K562 (cell line): ENCODE measurements at regions not wholly inside any gene's neighbourhood (a gene's known extent, or its start where the extent isn't known, plus 50 kb on each side); places are given as distances from the start of the nearest gene placed in this dataset.

Experiments
- ARNT ChIP-seq, 2 experiments: fragments of 450-650 bp; IDR thresholded peaks; 2 replicates each; pipeline ENCODE4 v1.6.1; 2016; ENCODE audit warnings: mild to moderate bottlenecking in 1 of 2
- DDX20 ChIP-seq: fragments of 450-650 bp; IDR thresholded peaks from 2 replicates; pipeline ENCODE4 v1.6.1; 2016; ENCODE audit warnings: missing genetic modification characterization, low read depth, mild to moderate bottlenecking, missing compliant biosample characterization, moderate library complexity
- ELF2 ChIP-seq: fragments of 250-450 bp; sonication (Bioruptor Pico); IDR thresholded peaks from 2 replicates; pipeline ENCODE4 v1.5.0; 2021; ENCODE audit warnings: mild to moderate bottlenecking
- ETV5 ChIP-seq: sonication (generic); formaldehyde crosslinking; IDR thresholded peaks from 2 replicates; pipeline ENCODE4 v1.4.0; 2020; ENCODE audit warnings: low read depth, mild to moderate bottlenecking, missing genetic modification reagents
- HLTF ChIP-seq: fragments of 450-650 bp; IDR thresholded peaks from 2 replicates; pipeline ENCODE4 v1.6.1; 2016
- KLF10 ChIP-seq: fragments of 250-450 bp; sonication (Bioruptor Pico); IDR thresholded peaks from 2 replicates; pipeline ENCODE4 v1.6.1; 2021; ENCODE audit warnings: matching md5 sums
- KLF16 ChIP-seq: IDR thresholded peaks from 2 replicates; pipeline ENCODE4 v1.6.1; 2016; ENCODE audit warnings: antibody characterized with exemption
- MECOM ChIP-seq: fragments of 250-450 bp; sonication (Bioruptor Pico); IDR thresholded peaks from 2 replicates; pipeline ENCODE4 v1.8.0; 2022; ENCODE audit warnings: inconsistent platforms
- NEUROD1 ChIP-seq: fragments of 150-350 bp; IDR thresholded peaks from 2 replicates; pipeline ENCODE4 v1.6.1; 2014; ENCODE audit warnings: borderline replicate concordance, low read length, low read depth; ENCODE audit not compliant: partially characterized antibody
- NFYB ChIP-seq: IDR thresholded peaks from 2 replicates; pipeline ENCODE4 v1.6.1; 2011; ENCODE audit warnings: mild to moderate bottlenecking, moderate library complexity; ENCODE audit not compliant: insufficient read length; ENCODE audit errors: extremely low read depth
- NR3C1 ChIP-seq: sonication (generic); formaldehyde crosslinking; IDR thresholded peaks from 2 replicates; pipeline ENCODE4 v1.8.1; 2022; ENCODE audit warnings: missing genetic modification reagents
- TOE1 ChIP-seq, 2 experiments: fragments of 450-650 bp in 1 of 2; sonication (generic) in 1 of 2; formaldehyde crosslinking in 1 of 2; IDR thresholded peaks; 2 replicates each; pipeline versions ENCODE4 v1.7.1 to v1.8.0; 2016 to 2022; ENCODE audit warnings: borderline replicate concordance in 2 of 2, mild to moderate bottlenecking in 2 of 2, antibody characterized with exemption in 1 of 2, inconsistent platforms in 1 of 2, low read depth in 1 of 2, missing genetic modification reagents in 1 of 2, moderate library complexity in 1 of 2
- ZNF232 ChIP-seq: sonication (generic); formaldehyde crosslinking; IDR thresholded peaks from 2 replicates; pipeline ENCODE4 v1.8.0; 2022; ENCODE audit warnings: mild to moderate bottlenecking, missing genetic modification reagents
- TF ChIP-seq, protein P1 (sequence below): fragments of 250-450 bp; sonication (Bioruptor Pico); IDR thresholded peaks from 2 replicates; pipeline ENCODE4 v1.4.0; 2020
- TF ChIP-seq, protein P2 (sequence below): fragments of 450-650 bp; formaldehyde crosslinking; IDR thresholded peaks from 2 replicates; pipeline ENCODE4 v1.4.0; 2022; ENCODE audit warnings: missing genetic modification characterization
- TF ChIP-seq, protein P3 (sequence below): sonication (generic); formaldehyde crosslinking; IDR thresholded peaks from 2 replicates; pipeline ENCODE4 v1.8.0; 2023; ENCODE audit warnings: mild to moderate bottlenecking, missing genetic modification reagents
- TF ChIP-seq, protein P4 (sequence below): fragments of 450-650 bp; IDR thresholded peaks from 2 replicates; pipeline ENCODE4 v1.6.1; 2016

DNA sequence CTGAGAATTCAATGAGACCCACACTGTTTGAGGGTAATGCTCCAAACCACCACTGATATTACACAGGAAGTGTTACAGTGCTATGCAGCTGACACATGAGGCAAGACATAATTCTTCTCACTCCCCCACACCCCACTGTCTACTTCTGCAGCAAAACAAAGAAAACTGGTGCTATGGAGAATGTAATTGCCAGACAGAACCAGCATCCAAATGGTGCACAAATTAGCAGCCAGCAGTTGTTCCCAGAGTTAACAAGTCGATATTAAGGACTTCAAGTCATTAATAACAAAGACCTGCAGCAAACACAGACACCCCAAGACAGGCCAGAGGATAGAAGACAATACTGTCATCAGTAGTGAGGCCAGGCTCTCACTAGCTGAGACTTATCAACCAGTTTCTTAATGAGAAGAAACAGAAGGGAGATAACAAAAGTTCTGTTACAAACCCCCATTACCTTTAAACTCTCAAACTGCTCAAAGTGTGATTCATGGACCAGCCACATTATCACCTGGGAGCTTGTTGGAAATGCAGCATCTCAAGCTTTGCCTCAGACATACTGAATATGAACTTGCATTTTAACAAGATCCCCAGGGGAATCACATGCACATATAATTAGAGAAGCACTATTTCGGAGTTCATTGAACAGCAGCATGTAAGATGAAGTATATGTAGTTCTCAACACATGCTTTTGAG lies 58.7 kb upstream of the FNDC3B start (continued):
- TF ChIP-seq, protein P1, sequence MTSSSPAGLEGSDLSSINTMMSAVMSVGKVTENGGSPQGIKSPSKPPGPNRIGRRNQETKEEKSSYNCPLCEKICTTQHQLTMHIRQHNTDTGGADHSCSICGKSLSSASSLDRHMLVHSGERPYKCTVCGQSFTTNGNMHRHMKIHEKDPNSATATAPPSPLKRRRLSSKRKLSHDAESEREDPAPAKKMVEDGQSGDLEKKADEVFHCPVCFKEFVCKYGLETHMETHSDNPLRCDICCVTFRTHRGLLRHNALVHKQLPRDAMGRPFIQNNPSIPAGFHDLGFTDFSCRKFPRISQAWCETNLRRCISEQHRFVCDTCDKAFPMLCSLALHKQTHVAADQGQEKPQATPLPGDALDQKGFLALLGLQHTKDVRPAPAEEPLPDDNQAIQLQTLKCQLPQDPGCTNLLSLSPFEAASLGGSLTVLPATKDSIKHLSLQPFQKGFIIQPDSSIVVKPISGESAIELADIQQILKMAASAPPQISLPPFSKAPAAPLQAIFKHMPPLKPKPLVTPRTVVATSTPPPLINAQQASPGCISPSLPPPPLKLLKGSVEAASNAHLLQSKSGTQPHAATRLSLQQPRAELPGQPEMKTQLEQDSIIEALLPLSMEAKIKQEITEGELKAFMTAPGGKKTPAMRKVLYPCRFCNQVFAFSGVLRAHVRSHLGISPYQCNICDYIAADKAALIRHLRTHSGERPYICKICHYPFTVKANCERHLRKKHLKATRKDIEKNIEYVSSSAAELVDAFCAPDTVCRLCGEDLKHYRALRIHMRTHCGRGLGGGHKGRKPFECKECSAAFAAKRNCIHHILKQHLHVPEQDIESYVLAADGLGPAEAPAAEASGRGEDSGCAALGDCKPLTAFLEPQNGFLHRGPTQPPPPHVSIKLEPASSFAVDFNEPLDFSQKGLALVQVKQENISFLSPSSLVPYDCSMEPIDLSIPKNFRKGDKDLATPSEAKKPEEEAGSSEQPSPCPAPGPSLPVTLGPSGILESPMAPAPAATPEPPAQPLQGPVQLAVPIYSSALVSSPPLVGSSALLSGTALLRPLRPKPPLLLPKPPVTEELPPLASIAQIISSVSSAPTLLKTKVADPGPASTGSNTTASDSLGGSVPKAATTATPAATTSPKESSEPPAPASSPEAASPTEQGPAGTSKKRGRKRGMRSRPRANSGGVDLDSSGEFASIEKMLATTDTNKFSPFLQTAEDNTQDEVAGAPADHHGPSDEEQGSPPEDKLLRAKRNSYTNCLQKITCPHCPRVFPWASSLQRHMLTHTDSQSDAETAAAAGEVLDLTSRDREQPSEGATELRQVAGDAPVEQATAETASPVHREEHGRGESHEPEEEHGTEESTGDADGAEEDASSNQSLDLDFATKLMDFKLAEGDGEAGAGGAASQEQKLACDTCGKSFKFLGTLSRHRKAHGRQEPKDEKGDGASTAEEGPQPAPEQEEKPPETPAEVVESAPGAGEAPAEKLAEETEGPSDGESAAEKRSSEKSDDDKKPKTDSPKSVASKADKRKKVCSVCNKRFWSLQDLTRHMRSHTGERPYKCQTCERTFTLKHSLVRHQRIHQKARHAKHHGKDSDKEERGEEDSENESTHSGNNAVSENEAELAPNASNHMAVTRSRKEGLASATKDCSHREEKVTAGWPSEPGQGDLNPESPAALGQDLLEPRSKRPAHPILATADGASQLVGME (CRISPR knock-in tag) = no peak
- TF ChIP-seq ZNF232 (CRISPR knock-in tag) (no peak), HLTF (no peak), ETV5 (CRISPR knock-in tag) (peak; percentile 55), KLF16 (peak; percentile 72; the same call in 1 of the 2 replicates), MECOM (CRISPR knock-in tag) (no peak), TOE1 (IDR thresholded peaks at IDR 0.05; ENCODE audit: borderline replicate concordance) (no peak), TOE1 (CRISPR knock-in tag; IDR thresholded peaks at IDR 0.05; ENCODE audit: borderline replicate concordance, low read depth) (no peak), NEUROD1 (no peak), NFYB (no peak), KLF10 (CRISPR knock-in tag) (no peak), NR3C1 (CRISPR knock-in tag) (no peak), ELF2 (peak; percentile 64; the same call in 1 of the 2 replicates), DDX20 (tag) (no peak), ARNT (IDR thresholded peaks at IDR 0.05) (no peak)
- TF ChIP-seq, protein P2, sequence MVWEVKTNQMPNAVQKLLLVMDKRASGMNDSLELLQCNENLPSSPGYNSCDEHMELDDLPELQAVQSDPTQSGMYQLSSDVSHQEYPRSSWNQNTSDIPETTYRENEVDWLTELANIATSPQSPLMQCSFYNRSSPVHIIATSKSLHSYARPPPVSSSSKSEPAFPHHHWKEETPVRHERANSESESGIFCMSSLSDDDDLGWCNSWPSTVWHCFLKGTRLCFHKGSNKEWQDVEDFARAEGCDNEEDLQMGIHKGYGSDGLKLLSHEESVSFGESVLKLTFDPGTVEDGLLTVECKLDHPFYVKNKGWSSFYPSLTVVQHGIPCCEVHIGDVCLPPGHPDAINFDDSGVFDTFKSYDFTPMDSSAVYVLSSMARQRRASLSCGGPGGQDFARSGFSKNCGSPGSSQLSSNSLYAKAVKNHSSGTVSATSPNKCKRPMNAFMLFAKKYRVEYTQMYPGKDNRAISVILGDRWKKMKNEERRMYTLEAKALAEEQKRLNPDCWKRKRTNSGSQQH (CRISPR knock-in tag) = no peak
- TF ChIP-seq, protein P3, sequence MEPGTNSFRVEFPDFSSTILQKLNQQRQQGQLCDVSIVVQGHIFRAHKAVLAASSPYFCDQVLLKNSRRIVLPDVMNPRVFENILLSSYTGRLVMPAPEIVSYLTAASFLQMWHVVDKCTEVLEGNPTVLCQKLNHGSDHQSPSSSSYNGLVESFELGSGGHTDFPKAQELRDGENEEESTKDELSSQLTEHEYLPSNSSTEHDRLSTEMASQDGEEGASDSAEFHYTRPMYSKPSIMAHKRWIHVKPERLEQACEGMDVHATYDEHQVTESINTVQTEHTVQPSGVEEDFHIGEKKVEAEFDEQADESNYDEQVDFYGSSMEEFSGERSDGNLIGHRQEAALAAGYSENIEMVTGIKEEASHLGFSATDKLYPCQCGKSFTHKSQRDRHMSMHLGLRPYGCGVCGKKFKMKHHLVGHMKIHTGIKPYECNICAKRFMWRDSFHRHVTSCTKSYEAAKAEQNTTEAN (CRISPR knock-in tag) = no peak
- TF ChIP-seq, protein P4, sequence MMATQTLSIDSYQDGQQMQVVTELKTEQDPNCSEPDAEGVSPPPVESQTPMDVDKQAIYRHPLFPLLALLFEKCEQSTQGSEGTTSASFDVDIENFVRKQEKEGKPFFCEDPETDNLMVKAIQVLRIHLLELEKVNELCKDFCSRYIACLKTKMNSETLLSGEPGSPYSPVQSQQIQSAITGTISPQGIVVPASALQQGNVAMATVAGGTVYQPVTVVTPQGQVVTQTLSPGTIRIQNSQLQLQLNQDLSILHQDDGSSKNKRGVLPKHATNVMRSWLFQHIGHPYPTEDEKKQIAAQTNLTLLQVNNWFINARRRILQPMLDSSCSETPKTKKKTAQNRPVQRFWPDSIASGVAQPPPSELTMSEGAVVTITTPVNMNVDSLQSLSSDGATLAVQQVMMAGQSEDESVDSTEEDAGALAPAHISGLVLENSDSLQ = peak; percentile 88
